Skeletal muscle cell (primary cell): ENCODE measurements at regions not wholly inside any gene's neighbourhood (a gene's known extent, or its start where the extent isn't known, plus 50 kb on each side); places are given as distances from the start of the nearest gene placed in this dataset.
A peak's percentile ranks its signal among the peaks of the same experiment; 100 is the strongest.
"Not testable (repeated sequence)": the region's sequence is repeated elsewhere in the genome, so short reads cannot be mapped to it uniquely, and the experiment has no call there.

Experiments
- DNase-seq: peaks from one replicate; pipeline ENCODE4 v3.0.0-alpha.2; 2010; ENCODE audit warnings: low read depth
- H3K4me3 ChIP-seq: 2 replicates; pipeline ENCODE4 v1.5.1; 2011; ENCODE audit warnings: low read depth, mild to moderate bottlenecking, control low read depth, low read length, moderate library complexity

DNA sequence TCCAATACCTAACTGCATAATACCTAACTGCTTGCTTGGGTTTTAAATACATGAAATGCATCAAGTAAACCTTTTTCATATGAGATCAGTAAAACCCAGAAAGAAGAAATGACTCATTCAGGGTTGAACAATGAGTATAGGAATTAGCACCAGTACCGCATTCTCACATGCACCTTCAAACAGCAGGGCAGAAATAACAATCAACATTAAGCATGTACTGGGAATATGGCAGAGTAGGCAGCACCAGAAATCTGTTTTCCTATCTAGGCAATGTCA is 850.3 kb upstream of the SORCS1 start:
- no peak overlapping the region for H3K4me3 ChIP-seq
- no peak for DNase-seq

DNA sequence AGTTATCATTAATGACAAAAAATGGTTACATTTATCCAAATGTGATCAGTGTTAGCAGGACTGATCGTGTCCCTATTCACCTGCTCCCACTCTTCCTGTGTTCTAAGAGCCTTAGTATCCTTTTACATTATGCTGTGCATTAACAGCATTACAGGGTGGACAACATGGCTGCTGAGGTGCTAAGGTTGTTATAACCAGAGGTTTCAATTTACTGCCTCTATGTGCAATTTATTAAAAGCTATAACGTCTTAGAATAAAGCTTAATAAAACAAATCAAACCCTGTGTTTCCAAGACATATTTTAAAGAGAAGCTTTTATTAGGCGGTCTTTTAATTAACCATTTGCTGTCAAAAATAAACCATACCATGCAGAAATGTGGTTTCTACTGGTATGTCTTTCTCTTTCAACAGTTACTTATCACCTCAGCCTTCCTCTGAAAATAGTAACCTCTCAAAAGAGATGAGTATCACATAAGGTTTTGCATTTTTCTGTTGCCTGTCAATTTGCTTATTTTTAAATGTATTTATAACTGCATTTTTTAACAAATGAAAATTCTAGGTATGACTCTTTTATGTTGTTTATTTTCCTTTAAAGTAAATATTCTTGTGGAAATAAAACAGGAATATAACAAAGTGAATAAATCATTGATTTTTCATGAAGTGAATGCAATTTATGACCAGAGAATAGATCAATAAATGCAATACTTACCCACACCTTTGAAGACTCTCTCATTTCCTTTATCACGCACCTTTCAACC is 849.8 kb upstream of the SORCS1 start:
- no peak for DNase-seq
- H3K4me3 ChIP-seq = no peak overlapping the region

DNA sequence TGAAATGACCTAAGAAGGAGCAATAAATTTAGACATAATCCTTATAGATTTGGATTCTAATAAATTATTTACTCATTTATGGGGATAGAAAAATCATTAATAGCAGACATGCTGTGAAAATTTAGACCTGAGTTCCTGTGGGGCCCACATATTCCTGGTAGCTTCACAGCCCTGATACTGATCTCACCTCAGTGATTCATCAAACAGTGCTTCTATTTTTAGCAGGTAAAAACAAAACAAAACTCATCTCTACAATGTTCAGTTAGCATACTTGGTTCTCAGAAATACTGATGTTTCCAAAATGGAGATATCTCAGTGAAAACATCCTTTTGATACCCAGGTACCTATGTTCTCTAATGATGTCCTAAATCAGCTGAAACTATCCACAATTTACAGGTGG is 841.1 kb upstream of the SORCS1 start:
- H3K4me3 ChIP-seq = no peak overlapping the region
- DNase-seq = no peak

DNA sequence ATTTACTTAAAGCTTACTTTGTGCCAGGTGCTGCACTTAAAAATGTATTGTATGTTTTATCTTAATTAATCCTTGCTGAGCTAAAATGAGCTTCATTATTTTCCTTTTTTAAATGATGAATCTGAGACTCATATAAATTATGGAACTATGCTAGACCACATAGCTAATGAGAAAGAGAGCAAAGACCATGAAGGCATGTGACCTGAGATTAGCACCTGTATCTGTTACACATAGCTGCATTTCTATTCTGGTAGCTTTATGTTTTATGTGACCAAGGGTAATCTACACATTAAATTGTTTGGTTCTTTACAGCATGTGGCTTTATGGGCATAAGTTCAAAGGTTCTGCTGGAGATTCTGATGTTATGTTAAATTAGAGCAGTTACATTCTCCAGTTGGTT is 839.1 kb upstream of the SORCS1 start:
- DNase-seq = no peak
- H3K4me3 ChIP-seq = no peak overlapping the region

DNA sequence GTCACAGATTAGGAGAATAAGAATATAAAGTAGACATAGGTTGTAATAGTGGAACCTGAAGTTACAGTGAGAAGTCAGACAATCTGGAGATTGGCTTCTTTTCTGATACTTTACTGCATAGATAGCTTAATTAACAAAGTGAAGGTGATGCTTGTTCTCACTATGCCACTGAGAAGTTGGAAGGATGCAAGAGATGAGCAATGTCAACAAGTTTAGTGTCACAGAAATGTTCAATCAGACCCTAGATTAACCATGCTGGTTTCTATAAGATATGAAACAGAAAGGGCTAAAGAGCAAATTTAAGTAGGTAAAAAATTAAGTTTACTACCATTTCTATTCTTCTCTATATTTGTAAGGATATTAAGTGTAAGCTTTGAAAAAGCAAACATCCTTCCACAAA is 838.6 kb upstream of the SORCS1 start:
- H3K4me3 ChIP-seq = no peak overlapping the region
- DNase-seq = no peak

DNA sequence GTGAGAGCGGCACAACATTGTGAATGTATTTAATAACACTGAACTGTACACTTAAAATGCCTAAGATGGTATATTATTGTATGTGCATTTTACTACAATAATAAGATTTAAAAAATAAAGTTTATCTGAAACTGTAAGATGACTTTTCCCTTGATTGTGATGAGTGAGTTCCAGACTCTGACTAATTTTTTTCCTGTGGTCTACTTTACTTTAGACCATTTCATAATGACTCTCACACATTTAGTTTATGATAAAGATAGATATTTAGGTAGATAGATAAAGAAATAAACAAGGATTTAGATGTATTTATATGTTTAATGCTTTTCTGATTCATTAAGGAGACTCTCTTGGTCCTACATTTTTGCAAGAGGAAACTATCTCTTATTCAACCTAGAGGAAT is 835.9 kb upstream of the SORCS1 start:
- no peak for DNase-seq

DNA sequence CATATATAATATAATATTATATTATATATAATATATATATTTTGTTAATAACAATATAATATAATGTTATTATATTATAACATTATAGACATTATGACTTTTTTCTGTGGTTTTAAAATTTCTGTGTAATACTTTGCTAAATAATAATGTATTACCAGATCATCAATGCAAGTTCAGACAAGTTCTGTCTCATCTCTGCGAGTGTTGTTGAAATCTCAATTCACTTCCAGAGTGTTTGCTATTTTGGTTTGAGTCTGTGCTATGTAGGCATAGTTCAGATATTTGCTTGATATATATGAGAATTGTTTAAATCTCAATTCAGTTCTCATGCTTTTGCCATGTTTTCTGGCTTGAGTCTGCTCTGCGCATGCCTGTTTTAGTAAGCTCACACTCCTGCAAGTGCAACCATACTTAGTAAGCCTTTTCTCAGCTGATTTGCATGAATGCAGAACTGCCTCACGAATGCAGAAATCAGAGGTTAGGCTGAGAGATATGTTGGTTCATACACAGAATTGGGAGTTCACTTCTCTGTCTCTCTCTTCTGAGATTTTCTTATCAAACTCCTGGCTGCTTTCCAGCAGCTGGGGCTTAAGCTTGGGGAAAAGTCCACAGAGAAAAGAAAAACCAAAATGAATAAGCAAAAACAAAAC is 830.2 kb upstream of the SORCS1 start:
- DNase-seq = no peak
- H3K4me3 ChIP-seq = no peak overlapping the region

More for the DNA sequence above, 835.9 kb upstream of the SORCS1 start:
- no peak overlapping the region for H3K4me3 ChIP-seq

DNA sequence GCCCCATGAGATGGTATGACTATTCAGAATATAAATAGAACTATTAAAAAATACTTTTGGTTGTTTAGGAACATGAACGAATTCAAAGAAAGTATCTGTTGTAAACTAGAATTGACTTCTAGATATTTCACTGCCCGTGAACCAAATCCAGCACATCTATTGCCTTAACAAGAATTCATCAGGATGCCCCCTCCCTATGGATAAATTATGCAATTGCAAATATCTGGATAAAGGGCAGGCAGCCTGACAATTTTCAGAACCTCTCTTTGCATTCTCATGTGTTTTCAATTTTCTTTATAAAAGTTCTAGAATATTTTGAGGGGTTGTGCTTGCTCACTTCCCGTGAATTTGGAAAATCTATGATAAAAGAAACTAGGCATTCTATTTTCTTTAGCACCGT is 822.1 kb upstream of the SORCS1 start:
- H3K4me3 ChIP-seq = no peak overlapping the region
- DNase-seq = no peak

DNA sequence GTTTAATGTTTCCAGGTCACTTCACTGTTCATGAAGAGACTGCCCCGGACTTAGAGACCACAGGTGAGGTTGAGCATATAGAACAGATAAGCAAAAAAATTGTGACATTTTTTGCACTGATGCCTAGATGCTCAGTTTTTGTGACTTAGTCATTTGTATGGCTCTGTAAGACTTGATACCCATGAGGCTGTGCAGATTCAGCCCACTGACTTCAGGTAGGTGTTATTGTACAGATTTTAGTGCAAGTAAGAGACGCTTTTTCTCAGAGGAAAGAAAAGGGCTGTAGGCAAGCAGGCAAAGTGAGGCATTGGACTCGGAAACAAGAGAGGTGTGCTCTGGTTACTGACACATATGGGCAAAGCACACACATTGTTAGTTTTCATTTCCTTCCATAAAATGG is 820.1 kb upstream of the SORCS1 start:
- no peak for DNase-seq
- no peak overlapping the region for H3K4me3 ChIP-seq

DNA sequence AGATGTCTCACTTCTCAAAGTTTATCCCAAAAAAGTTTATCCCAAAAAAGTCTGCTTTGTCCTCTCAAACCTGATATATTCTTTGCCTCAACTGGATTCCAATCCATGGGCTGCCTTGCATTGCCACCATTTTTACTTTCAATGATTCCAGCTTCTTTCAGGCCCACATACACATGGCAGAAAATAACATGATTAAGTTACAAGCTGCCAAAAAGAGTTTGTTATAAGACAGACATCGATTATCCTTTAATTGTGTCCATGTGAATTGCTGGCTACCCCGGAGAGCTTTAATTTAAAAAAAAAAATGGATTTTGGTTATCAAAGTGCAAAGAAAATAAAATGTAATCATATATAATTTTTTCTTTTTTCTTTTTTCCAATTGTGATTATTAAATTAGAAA is 819.6 kb upstream of the SORCS1 start:
- H3K4me3 ChIP-seq = no peak overlapping the region
- DNase-seq = no peak

DNA sequence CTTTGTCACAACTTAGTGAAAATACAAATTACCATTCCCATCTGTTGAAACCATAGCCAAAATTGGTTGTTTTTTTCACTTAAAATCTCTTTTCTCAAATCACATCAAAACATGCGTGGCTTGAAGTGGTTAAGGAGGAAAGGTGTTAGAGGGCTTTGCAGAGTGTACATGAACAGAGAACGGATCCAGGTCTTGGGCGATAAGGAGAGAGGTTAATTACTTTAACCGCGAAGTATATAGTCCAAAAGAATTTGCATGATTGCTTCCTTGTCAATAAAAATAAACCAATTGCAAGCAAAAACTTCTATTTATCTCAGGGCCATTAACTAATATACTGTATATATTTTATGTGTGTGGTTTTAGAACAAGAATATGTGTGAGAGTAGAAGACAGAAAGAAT is 813.9 kb upstream of the SORCS1 start:
- DNase-seq = no peak
- no peak overlapping the region for H3K4me3 ChIP-seq

DNA sequence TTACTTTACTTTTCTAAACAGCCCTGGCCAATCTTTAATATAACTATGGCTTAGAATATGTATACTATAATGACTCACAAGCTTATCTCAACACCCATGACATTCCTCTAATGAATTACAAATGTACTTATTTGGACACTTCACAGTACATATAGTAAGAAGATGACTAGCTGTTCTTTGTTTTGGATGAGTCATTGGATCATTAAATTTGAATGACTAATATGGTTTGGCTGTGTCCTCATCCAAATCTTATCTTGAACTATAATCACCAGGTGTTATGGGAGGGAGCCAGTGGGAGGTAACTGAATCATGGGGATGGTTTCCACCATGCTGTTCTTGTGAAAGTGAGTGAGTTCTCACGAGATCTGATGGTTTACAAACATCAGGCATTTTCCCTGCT is 807.5 kb upstream of the SORCS1 start:
- DNase-seq = peak; percentile 90
- H3K4me3 ChIP-seq = no peak overlapping the region

DNA sequence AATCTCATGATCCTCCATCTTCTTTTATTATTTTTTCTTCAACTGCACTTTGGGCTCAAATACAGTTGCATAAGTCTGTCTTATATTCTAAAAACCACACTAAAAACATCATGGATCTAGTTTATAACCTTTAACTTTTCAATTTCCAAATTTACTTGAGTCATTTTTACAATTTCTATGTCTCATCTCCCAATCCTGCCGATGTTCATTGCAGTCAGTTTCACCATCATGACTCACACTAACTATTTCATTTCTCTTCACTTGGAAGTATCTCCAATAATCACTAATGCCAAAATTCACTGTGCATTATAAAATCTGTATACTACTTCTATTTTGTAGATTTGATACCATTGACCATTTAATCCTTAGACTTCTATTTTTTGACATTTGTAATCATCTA is 806.9 kb upstream of the SORCS1 start:
- no peak overlapping the region for H3K4me3 ChIP-seq
- DNase-seq = peak; percentile 80

DNA sequence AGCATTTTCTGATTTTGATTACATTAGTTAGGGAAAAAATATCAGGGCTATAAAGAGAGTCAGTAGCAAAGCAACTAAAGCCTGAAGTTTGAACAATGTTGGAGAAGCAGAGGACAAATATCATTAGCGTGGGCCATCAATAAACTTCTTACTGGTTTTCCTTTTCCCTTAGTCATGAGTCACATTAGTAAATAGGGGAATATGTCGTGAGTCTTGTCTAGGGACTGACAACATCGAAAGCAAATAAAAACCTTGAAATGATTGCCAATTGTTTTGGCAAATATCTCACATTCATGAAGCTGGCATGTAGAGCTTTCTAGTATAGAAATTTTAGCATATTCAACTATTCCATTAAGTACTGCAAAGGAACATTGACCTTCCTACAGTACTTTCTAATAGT is 806.0 kb upstream of the SORCS1 start:
- DNase-seq = no peak
- H3K4me3 ChIP-seq = no peak overlapping the region

DNA sequence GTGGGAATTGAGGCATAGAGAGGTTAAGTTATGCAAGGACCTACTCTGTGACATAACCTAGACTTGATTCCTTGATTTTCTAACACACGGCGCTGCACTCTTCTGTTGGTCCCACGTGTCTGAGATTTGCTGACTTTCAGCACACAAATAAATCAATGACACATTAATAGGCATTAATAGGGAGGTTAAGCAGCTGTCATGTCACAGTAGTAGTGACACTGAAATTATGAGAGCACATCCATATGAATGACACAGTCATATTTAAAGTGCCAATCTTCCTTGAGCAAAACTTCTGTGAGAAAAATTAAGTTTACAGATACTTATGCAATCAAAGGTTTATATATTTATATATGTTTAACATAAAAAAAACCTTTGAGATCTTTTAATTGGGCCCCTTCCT is 805.4 kb upstream of the SORCS1 start:
- DNase-seq = no peak

DNA sequence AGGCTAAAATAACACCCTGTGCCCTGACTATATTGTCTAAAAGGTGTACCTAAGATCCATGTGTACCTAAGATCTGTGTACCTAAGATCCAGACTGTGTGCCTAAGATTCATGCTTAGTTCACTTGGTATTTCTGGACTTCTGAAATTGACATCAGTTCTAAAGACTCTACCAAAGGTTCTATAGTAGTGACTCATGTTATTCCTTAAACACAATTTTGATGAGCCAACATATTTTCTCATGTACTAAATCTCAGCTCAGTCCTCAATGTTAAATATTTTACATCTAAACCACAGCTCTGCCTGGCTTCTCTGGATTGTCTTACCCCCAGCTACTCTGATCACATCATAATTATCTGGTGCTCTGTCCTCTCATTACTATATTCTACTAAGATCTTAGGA is 802.3 kb upstream of the SORCS1 start:
- no peak overlapping the region for H3K4me3 ChIP-seq
- peak; percentile 42 for DNase-seq

More for the DNA sequence above, 805.4 kb upstream of the SORCS1 start:
- H3K4me3 ChIP-seq = no peak overlapping the region

DNA sequence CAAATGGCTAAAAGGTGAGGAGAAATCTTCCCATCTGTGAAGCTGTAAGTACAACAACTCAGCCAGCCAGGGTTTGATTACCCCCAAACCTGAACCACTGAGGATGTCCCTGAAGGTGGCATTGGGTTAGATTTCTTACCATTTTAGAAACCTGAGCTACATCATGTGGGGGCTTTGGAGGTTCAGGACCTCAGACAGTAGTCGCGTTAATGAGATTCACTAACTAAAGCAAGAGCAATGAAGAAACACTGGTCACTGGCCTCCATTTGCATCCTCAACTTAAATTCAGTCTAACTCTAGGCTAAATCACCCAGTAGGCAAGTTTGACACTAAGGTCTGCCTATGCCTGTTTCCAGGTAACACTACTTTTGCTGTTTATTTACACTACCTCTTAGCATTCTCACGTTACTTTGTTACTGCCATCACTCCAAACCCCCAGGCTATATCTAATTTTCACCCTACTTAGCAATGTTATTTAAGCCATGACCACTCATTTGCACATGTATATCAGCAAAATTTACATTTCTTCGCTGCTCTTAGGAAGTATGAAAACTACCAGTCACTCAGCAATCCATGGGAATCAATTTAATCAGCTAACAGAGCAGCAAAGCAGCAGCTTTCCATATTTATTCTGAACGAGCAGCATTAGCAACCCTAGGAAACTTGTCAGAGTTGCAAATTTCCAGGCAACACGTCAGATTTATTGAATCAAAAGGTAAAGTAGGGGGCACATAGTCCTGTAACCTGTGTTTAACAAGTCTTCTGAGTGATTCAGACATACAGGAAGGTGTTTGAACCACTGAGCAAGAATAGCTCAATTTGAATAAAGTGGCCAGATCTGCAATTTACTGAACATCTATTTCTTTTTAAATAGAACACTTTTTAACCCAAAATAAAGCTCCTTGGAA is 788.4 kb upstream of the SORCS1 start:
- no peak for DNase-seq
- no peak overlapping the region for H3K4me3 ChIP-seq

DNA sequence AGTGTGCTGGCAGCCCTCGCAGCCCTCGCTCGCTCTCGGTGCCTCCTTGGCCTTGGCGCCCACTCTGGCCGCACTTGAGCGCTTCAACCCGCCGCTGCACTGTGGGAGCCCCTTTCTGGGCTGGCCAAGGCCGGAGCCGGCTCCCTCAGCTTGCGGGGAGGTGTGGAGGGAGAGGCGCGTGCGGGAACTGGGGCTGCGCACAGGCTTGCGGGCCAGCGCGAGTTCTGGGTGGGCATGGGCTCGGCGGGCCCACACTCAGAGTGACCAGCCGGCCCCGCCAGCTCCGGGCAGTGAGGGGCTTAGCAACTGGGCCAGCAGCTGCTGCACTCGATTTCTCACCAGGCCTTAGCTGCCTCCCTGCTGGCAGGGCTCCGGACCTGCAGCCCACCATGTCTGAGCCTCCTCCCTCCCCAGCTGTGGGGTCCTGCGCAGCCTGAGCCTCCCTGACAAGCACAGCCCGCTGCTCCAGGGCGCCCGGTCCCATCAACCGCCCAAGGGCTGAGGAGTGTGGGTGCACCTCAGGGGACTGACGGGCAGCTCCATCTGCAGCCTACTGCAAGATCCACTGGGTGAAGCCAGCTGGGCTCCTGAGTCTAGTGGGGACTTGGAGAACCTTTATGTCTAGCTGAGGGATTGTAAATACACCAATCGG is 786.0 kb upstream of the SORCS1 start:
- H3K4me3 ChIP-seq, DNase-seq: not testable (repeated sequence)

DNA sequence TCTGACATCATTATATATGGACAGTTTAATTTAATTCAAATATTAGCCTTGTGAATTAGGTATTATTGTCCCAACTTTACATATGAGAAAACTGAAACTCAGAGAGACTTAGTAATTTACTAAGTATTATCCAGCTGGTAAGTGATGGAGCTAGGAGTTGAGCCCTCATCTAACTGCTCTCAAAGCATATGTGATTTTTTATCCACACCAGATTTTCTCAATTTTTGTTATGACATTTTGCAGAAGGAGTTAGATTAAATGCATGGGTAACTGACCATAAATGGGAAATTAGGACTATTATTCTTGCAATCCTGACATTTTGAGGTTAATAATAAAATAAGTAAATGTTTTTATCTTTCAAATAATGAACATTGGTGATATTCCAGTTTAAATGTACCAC is 778.3 kb upstream of the SORCS1 start:
- DNase-seq = no peak
- H3K4me3 ChIP-seq = no peak overlapping the region

DNA sequence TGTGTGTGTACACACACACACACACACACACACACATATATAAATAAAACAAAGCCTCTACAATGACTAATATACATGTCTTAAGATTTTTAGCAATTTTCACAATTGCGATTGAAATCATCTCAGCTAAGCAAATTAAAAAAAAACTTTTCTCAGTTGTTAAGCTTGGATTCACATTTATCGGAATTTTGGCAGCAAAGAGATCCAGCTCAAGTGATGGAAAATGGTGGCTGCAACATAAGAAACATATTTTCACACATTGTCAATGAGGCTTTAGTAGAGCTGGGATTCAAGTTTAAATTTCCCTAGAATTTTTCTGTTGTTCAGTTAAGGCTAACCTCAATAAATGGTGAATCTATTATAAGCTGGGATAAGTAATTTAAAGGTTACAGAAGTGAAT is 768.6 kb upstream of the SORCS1 start:
- H3K4me3 ChIP-seq = no peak overlapping the region
- no peak for DNase-seq
